GM12872 (cell line): ENCODE measurements at regions not wholly inside any gene's neighbourhood (a gene's known extent, or its start where the extent isn't known, plus 50 kb on each side); places are given as distances from the start of the nearest gene placed in this dataset.

Source experiments
- TF ChIP-seq, protein P1 (sequence below): IDR thresholded peaks from 3 replicates; pipeline ENCODE4 v1.5.1; 2011; ENCODE audit warnings: low read depth, mild to moderate bottlenecking, low read length, moderate library complexity; ENCODE audit not compliant: insufficient read depth

DNA sequence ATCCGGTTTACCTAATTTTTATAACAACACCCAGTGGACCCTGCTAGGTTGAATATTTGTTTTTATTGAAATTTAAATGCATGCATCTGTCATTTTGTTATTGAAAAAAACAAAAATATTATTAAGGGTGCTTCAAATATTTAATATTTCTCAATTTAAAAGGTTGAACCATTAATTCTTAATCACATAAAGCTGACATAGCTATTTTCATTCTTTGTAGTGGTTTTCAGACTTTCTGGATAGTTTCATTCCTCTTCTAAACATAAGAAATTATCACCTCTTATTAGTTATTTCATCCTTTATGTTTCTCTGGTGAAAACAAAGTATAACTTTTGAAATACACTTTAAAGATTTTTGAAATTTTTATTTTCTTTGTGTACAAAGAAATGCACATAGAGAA, 369.9 kb upstream of the PLSCR5 start:
- TF ChIP-seq, protein P1, sequence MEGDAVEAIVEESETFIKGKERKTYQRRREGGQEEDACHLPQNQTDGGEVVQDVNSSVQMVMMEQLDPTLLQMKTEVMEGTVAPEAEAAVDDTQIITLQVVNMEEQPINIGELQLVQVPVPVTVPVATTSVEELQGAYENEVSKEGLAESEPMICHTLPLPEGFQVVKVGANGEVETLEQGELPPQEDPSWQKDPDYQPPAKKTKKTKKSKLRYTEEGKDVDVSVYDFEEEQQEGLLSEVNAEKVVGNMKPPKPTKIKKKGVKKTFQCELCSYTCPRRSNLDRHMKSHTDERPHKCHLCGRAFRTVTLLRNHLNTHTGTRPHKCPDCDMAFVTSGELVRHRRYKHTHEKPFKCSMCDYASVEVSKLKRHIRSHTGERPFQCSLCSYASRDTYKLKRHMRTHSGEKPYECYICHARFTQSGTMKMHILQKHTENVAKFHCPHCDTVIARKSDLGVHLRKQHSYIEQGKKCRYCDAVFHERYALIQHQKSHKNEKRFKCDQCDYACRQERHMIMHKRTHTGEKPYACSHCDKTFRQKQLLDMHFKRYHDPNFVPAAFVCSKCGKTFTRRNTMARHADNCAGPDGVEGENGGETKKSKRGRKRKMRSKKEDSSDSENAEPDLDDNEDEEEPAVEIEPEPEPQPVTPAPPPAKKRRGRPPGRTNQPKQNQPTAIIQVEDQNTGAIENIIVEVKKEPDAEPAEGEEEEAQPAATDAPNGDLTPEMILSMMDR, result no peak

DNA sequence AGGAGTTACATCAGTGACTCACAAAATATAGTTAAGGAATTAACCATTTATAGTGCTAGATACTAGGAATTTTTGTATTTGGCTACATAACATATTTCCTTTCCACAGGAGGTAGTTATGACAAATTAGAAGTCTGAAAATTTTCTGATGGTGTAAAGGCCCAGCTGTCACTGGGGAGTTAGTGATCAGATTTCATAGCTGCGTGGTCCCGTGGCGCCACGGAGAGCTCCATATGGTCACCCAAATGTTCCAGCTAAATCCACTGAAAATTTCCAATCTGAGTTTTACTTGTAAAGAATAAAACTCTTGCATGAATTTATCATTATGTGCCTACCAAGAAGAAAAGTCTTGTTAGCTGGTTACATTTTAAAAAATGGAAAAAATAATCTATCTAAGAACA, 368.9 kb upstream of the PLSCR5 start:
- TF ChIP-seq, protein P1, result no peak

DNA sequence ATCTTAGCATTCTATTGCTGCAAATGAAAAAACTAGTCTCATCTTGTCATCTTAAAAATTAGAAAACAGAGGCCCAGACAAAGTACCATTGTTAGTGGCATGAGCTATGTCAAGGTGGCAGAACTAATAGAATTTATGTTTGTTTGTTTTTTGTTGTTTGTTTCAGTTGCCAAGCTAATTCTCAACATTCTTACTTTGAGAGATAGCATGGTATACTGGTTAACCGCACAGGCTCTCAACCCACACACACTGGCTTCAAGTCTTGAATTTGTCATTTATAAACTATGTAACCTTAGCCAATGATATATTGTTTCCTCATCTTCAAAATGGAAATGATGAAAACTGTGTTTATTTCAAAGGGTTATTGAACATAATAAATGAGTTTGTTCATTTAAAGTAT, 367.6 kb upstream of the PLSCR5 start:
- TF ChIP-seq, protein P1, result no peak

DNA sequence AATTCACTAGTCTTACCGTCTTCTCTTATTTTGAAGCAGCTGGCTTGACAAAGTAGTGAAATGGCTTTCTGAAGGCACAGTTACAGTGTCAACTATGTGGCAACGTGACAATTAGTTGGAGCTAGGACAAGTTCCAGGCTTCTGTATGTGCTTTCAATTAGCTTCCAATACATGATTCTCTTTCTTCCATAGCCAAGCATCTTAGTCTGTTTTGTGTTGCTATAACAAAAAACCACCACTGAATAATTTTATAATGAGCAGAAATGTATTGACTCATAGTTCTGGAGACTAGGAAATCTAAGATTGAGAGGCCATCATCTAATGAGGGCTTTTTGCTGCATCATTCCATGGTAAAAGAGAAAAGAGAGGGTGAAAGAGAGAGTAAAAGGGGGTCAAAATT, 365.1 kb upstream of the PLSCR5 start:
- TF ChIP-seq, protein P1, result no peak

DNA sequence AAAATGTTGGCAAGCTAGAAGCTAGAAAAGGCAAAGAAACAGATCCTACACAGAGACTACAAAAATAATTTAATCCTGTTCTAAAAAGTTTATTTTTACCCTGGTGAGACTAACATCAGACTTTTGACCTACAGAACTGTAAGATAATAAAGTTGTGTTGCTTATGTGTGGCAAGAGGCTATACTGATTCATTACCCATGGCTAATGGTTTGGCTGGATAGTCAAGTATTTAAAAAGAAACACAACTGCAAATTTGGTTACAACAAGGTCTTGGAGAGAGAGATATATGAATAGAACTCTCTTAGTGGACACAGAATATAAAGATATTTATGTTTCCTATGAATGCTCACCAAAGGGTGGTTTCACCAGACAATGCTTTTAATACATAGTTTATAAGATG, 364.2 kb upstream of the PLSCR5 start:
- TF ChIP-seq, protein P1, result no peak

DNA sequence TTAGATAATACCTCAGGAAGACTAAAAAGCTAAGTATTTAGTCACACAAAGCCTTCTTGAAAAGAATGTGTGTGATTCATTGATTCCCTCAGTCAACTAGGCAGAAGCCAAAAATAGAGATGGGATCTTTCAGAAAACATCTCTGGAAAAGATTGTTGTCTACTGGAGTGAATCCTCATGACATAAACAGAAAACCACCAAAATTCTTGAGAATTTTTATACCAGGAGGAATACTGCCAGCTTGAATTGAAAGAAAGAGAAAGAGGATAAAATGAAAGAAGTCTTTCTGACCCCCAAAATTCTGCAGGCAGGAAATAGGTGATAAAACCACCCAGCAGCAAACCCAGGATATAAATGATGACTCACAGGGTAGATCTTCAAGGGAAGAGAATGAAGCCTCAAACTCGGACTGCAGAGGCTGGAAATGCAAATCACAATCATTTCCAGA, 363.1 kb upstream of the PLSCR5 start:
- TF ChIP-seq, protein P1, result no peak

DNA sequence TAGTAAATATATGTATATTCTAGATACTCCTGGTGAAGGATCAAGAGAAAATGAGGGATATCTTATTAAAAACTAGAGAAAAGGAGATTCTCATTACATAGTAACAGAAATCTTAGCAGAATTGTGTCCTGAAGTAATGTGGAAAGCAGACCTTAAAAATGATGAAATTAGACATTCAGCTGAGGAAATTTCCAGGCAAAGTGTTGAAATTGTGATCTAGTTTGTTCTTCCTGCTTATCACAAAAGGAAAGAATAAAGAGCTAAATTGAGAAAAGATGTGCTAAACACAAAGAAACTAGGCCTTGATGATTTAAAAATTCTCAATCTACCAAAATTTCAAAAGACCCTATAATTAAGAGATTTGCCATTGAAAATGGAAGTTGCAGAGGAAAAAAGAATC, 362.6 kb upstream of the PLSCR5 start:
- TF ChIP-seq, protein P1, result no peak

DNA sequence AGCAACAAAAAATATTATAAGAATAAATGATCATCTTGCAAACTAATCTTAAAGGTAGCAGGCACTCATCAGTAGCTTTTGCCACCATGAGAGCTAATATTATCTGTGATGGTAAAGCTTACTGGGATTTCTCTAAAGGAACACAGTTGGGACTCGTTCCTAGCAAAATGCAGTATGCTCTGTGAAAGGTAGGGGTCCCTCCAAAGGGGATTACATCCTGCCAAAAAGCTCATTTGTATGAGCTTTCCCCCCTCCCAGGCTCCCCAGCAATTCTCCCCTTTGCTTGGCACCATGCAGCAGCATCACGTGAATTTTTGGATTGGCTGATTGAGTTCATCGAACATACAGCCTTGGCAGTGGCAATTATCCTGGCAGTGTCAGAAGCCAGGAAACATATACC, 361.0 kb upstream of the PLSCR5 start:
- TF ChIP-seq, protein P1, result no peak
